Esophagus muscularis mucosa (tissue), 3 donors: ENCODE measurements at regions not wholly inside any gene's neighbourhood (a gene's known extent, or its start where the extent isn't known, plus 50 kb on each side); places are given as distances from the start of the nearest gene placed in this dataset.

ENCODE experiments used
- CTCF ChIP-seq, 3 experiments: fragments of 200-600 bp in 2 of 3; fragments of 450-650 bp in 1 of 3; sonication (generic) in 2 of 3; IDR thresholded peaks; one replicate each; pipeline ENCODE4 v1.5.1; 2017 to 2019; ENCODE audit warnings: antibody characterized with exemption in 3 of 3, mild to moderate bottlenecking in 2 of 3, moderate library complexity in 1 of 3
- POLR2A ChIP-seq: fragments of 450-650 bp; IDR thresholded peaks from one replicate; pipeline ENCODE4 v1.6.1; 2017; ENCODE audit warnings: antibody characterized with exemption, moderate library complexity, mild to moderate bottlenecking, low read depth
- POLR2AphosphoS5 ChIP-seq, 2 donors: sonication (generic); formaldehyde crosslinking; IDR thresholded peaks; one replicate each; pipeline ENCODE4 v1.6.1; 2017; ENCODE audit warnings: antibody characterized with exemption in 2 of 2

GRCh38 chr13:37295573-37295972, 190.1 kb upstream of the CSNK1A1L start:
- TF ChIP-seq CTCF (IDR thresholded peaks at IDR 0.05) (no peak), POLR2AphosphoS5 (IDR thresholded peaks at IDR 0.05) (no peak), POLR2A (no peak)
